Uterus (tissue), 3 donors: ENCODE measurements at regions not wholly inside any gene's neighbourhood (a gene's known extent, or its start where the extent isn't known, plus 50 kb on each side); places are given as distances from the start of the nearest gene placed in this dataset.

Source experiments
- DNase-seq, 2 donors: peaks; one replicate each; pipeline ENCODE4 v3.0.0-alpha.2; 2019 to 2020
- H3K27ac ChIP-seq, 2 donors: fragments of 200-600 bp; sonication (generic); 1 replicate in 1 of 2; 2 replicates in 1 of 2; pipeline ENCODE4 v1.5.1; 2016 to 2018
- H3K27me3 ChIP-seq, 2 donors: fragments of 200-600 bp; sonication (generic); one replicate each; pipeline ENCODE4 v1.5.1; 2018 to 2019; ENCODE audit warnings: control low read depth in 1 of 2
- H3K36me3 ChIP-seq, 2 donors: fragments of 200-600 bp; sonication (generic); one replicate each; pipeline ENCODE4 v1.5.1; 2019; ENCODE audit warnings: control low read depth in 1 of 2
- H3K4me1 ChIP-seq, 2 donors: fragments of 200-600 bp; sonication (generic); one replicate each; pipeline ENCODE4 v1.5.1; 2018 to 2019; ENCODE audit warnings: control low read depth in 1 of 2
- H3K4me3 ChIP-seq, 2 donors: fragments of 200-600 bp; sonication (generic); 1 replicate in 1 of 2; 2 replicates in 1 of 2; pipeline ENCODE4 v1.5.1; 2018 to 2019; ENCODE audit warnings: mild to moderate bottlenecking in 1 of 2
- H3K9me3 ChIP-seq, 2 donors: fragments of 200-600 bp; sonication (generic); one replicate each; pipeline ENCODE4 v1.5.1; 2019; ENCODE audit warnings: control low read depth in 1 of 2
- CTCF ChIP-seq, 4 experiments: fragments of 200-600 bp in 2 of 4; fragments of 450-650 bp in 2 of 4; sonication (generic) in 2 of 4; IDR thresholded peaks; one replicate each; pipeline ENCODE4 v1.5.1; 2016 to 2019; ENCODE audit warnings: antibody characterized with exemption in 4 of 4, mild to moderate bottlenecking in 2 of 4, moderate library complexity in 1 of 4
- POLR2A ChIP-seq, 2 donors: fragments of 450-650 bp; IDR thresholded peaks; one replicate each; pipeline ENCODE4 v1.6.1; 2016; ENCODE audit warnings: antibody characterized with exemption in 2 of 2, mild to moderate bottlenecking in 1 of 2, moderate library complexity in 1 of 2
- intact Hi-C: fragments of 100-400 bp; cut with DNase I; formaldehyde crosslinking; loops from one replicate; pipeline ENCODE4 v1.15.1; 2023; ENCODE audit warnings: low total_unique reads
- donor health status: DM: yes; HTN: yes; CAD: no.

GRCh38 chr20:39603219-39603618 lies 641.1 kb downstream of the DHX35 start:
- DNase-seq = no peak
- intact Hi-C loops = no loop called here
- no peaks in the 10 kb centered on the region for H3K4me1 ChIP-seq
- H3K9me3 ChIP-seq = no peaks in the 10 kb centered on the region
- no peaks in the 10 kb centered on the region for H3K27me3 ChIP-seq
- H3K4me3 ChIP-seq = no peak overlapping the region
- TF ChIP-seq CTCF (IDR thresholded peaks at IDR 0.05) (no peak), POLR2A (IDR thresholded peaks at IDR 0.05) (no peak)
- no peaks in the 10 kb centered on the region for H3K36me3 ChIP-seq
- H3K27ac ChIP-seq = no peak overlapping the region

- no peak for DNase-seq
- Histone ChIP-seq H3K4me3 (no peak overlapping the region), H3K9me3 (no peaks in the 10 kb centered on the region), H3K27me3 (no peaks in the 10 kb centered on the region), H3K36me3 (no peaks in the 10 kb centered on the region), H3K27ac (no peak overlapping the region), H3K4me1 (no peaks in the 10 kb centered on the region)
- no peak for TF ChIP-seq POLR2A (IDR thresholded peaks at IDR 0.05)
- TF ChIP-seq CTCF (IDR thresholded peaks at IDR 0.05) = no peak
- intact Hi-C loops = no loop called here
Measured at GRCh38 chr20:39602649-39603048, 640.5 kb downstream of the DHX35 start.

GRCh38 chr20:39600871-39601270 lies 638.7 kb downstream of the DHX35 start:
- Histone ChIP-seq H3K4me3 (no peak overlapping the region), H3K4me1 (no peaks in the 10 kb centered on the region), H3K27ac (no peak overlapping the region), H3K27me3 (no peaks in the 10 kb centered on the region), H3K9me3 (no peaks in the 10 kb centered on the region), H3K36me3 (no peaks in the 10 kb centered on the region)
- TF ChIP-seq POLR2A (IDR thresholded peaks at IDR 0.05) = no peak
- TF ChIP-seq CTCF (IDR thresholded peaks at IDR 0.05) = no peak
- no peak for DNase-seq
- intact Hi-C loops = no loop called here

GRCh38 chr20:39600156-39600555 lies 638.0 kb downstream of the DHX35 start:
- intact Hi-C loops = no loop called here
- no peaks in the 10 kb centered on the region for H3K4me1 ChIP-seq
- no peaks in the 10 kb centered on the region for H3K9me3 ChIP-seq
- no peak for TF ChIP-seq POLR2A (IDR thresholded peaks at IDR 0.05)
- no peak for TF ChIP-seq CTCF (IDR thresholded peaks at IDR 0.05)
- no peak overlapping the region for H3K4me3 ChIP-seq
- no peaks in the 10 kb centered on the region for H3K27me3 ChIP-seq
- DNase-seq = no peak
- no peak overlapping the region for H3K27ac ChIP-seq
- H3K36me3 ChIP-seq = no peaks in the 10 kb centered on the region

- H3K4me3 ChIP-seq = no peak overlapping the region
- no peak for DNase-seq
- no peak overlapping the region for H3K27ac ChIP-seq
- H3K27me3 ChIP-seq = no peaks in the 10 kb centered on the region
- H3K36me3 ChIP-seq = no peaks in the 10 kb centered on the region
- intact Hi-C loops = no loop called here
- no peak for TF ChIP-seq CTCF (IDR thresholded peaks at IDR 0.05)
- no peak for TF ChIP-seq POLR2A (IDR thresholded peaks at IDR 0.05)
- no peaks in the 10 kb centered on the region for H3K9me3 ChIP-seq
- no peaks in the 10 kb centered on the region for H3K4me1 ChIP-seq
Measured at GRCh38 chr20:39596554-39596953, 634.4 kb downstream of the DHX35 start.
